GM19035 (cell line): ENCODE measurements at regions not wholly inside any gene's neighbourhood (a gene's known extent, or its start where the extent isn't known, plus 50 kb on each side); places are given as distances from the start of the nearest gene placed in this dataset.
"Not testable (repeated sequence)": the region's sequence is repeated elsewhere in the genome, so short reads cannot be mapped to it uniquely, and the experiment has no call there.

Source experiments
- ATAC-seq: cut with Tn5 transposase; IDR thresholded peaks from one replicate; pipeline ENCODE4 v1.9.1; 2021; ENCODE audit not compliant: unreplicated experiment

- no peak for ATAC-seq
These were observed 156.0 kb downstream of the GLUL start for GRCh38 chr1:182235604-182235951.

DNA sequence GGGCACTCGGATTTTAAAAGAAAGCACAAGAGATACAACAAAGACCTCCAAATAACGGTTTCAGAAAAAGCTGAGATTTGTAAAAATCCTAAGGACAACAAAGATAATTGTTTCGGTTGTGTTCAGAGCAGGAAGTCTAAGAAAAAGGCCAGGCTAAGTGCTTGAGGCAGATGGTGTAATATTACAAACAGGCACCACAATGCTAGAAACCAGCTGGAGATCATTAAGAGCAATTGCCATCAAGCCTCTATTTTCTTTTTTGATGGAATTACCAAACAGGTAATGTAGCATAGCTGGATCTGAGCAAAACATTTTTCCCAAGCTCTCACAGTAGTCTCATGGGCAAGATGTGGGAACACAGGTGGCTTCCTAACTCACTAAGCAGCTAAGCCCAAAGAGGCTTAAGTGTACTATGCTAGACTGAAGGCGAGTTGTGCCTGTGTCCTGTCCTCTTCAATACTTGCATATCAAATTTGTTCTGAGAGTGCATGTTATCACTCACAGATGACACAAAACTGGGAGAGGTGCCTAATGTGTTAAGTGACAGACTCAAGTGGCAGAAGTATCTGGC is 161.6 kb downstream of the GLUL start:
- ATAC-seq = no peak

GRCh38 chr1:182229451-182229850 is 162.1 kb downstream of the GLUL start:
- no peak for ATAC-seq

- no peak for ATAC-seq
These were observed 163.6 kb downstream of the GLUL start for GRCh38 chr1:182227864-182228547.

DNA sequence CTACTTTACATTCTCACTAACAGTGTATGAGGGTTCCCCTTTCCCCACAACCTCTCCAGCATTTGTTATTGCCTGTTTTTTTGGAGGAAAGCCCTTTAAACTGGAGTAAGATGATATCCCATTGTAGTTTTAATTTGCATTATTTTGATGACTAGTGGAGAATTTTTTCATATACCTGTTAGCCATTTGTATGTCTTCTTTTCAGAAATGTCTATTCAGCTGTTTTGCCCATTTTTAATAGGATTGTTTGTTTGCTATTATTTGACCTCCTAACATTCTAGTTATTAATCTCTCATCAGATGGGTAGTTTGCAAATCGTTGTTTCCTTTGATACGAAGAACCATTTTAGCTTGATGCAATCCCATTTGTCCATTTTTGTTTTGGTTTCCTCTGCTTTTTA is 165.0 kb downstream of the GLUL start:
- no peak for ATAC-seq

DNA sequence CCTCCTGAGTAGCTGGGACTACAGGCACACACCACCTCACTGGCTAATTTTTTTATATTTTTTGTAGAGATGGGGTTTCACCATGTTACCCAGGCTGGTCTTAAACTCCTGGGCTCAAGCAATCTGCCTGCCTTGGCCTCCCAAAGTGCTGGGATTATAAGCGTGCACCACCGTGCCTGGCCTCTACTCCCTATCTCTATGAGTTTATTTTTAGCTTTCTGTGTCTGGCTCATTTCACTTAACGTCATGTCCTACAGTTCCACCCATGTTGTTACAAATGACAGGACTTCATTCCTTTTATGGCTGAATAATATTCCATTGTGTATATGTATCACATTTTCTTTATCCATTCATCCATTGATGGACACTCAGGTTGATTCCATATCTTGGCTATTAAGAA is 164.2 kb upstream of the ZNF648 start:
- not testable (repeated sequence) for ATAC-seq

- ATAC-seq = not testable (repeated sequence)
These were observed 160.5 kb upstream of the ZNF648 start for GRCh38 chr1:182221990-182222389.

GRCh38 chr1:182221367-182221766 is 159.9 kb upstream of the ZNF648 start:
- ATAC-seq = not testable (repeated sequence)

- no peak for ATAC-seq
These were observed 156.5 kb upstream of the ZNF648 start for GRCh38 chr1:182217967-182218366.

GRCh38 chr1:182217071-182217470 is 155.6 kb upstream of the ZNF648 start:
- no peak for ATAC-seq

DNA sequence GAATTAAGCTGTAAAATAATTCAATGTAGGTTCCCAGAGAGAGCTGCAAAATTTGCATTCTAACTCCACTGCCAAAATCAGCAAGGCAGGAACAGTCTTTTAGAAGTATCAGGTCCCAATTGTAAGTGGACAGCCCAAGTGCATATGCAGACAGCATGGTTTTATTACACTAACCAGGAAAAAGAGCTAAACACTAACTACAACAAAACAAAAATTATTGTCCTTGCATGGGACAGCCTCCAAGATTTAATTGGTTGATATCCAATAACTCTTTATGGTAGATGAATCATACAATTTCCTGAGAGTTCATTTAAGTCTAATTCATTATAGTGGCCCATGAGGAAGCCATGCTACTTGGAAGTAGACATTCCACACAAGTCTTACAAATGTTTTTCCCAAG is 154.3 kb upstream of the ZNF648 start:
- no peak for ATAC-seq

DNA sequence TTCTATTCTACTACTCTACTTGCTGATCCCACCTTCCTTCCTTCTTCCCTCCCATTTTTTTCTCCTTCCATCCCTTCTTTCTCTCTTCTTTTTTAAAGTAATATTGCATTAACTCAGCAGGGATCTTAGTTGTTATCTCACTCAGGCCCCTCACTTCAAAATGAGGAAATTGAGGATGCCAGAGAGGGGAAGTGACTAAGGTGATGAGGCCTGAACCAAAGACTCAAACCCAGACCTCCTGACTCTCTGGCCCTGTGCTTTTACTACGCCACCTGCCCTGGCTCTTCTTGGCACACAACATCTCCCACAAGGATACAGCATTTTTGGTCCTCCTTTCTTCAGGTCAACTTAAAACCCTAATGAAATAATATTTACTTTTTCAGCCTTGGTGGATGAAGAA is 151.7 kb upstream of the ZNF648 start:
- ATAC-seq = no peak

GRCh38 chr1:182211386-182211785 is 149.9 kb upstream of the ZNF648 start:
- ATAC-seq = no peak

GRCh38 chr1:182210417-182210816 is 148.9 kb upstream of the ZNF648 start:
- no peak for ATAC-seq

DNA sequence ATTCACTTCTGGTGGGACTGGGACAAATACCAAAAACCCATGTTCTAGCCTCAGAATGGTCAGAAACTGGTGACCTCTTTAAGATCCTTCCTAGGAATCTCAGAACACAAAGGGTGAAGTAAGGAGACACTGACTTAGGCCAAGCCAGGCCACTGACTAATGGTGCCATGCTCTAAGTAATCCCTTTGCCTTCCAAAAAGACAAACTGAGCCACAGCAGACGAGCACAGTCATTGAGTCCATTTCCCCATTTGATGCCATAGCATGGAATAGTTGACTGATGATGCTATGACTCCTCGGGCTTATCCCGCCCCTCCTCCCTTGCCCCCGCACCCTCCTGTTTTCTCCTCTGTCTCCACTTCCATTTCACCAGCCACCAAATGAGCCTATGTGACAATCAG is 145.8 kb upstream of the ZNF648 start:
- no peak for ATAC-seq

DNA sequence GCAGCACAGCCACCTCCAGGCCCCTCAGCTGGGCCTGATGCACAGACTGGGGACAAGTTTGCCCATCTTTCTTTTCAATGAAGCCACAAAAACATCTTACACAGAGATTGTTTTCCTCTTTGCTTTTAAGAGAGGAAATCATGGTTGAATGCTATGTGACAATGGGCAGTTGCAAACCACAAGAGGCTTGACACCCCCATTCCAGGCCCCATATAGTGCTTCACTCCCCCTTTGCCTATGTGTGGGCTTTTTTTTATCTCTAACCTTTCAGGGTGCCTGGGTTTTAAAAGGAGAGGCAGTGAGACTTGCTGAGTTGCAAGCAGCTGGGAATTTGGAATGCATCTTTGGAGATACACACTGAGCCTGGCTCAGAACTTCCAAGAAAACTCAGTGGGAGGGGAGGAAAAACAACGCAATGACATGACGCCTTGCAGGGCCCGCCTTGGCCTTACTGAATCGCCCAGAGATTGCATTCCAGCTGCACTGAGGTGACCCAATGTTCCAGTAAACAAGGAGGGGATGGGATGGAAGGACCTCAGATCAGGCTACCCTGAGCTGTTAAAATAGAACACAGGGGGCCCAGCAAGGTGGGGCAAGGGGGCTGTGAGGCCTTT is 145.2 kb upstream of the ZNF648 start:
- no peak for ATAC-seq

GRCh38 chr1:182205351-182206022 is 144.0 kb upstream of the ZNF648 start:
- ATAC-seq = no peak

DNA sequence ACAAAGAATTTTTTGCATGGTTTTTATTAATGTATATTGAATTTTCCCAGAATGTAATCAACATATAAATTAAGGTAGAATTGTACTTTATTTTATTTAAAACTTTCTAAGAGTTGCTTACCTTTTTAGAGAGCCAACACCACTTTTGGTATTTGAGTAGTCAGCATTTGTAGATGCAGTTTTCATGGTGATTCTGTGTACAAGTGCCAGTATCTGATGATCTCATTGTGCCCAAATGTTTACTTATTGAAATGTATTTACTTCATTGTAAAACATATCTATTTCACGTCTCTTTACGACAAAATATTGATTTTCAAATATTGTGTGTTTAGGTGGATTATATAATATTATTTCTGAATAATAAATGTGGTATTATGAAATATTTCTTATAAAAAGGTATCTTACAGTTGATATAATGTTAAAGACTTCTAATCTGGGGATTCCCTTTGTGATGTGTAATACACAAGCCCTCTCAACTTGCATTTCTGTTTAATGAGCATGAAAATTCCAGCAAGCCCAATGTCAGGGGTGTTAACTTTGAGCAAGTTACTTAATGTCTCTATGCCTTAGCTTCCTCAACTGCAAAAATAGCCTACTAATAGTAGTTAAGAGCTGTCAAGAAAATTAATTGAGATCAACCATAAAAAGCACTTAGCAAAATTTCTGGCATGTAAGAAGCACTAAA is 141.8 kb upstream of the ZNF648 start:
- ATAC-seq = no peak

- not testable (repeated sequence) for ATAC-seq
These were observed 140.0 kb upstream of the ZNF648 start for GRCh38 chr1:182201490-182201889.

DNA sequence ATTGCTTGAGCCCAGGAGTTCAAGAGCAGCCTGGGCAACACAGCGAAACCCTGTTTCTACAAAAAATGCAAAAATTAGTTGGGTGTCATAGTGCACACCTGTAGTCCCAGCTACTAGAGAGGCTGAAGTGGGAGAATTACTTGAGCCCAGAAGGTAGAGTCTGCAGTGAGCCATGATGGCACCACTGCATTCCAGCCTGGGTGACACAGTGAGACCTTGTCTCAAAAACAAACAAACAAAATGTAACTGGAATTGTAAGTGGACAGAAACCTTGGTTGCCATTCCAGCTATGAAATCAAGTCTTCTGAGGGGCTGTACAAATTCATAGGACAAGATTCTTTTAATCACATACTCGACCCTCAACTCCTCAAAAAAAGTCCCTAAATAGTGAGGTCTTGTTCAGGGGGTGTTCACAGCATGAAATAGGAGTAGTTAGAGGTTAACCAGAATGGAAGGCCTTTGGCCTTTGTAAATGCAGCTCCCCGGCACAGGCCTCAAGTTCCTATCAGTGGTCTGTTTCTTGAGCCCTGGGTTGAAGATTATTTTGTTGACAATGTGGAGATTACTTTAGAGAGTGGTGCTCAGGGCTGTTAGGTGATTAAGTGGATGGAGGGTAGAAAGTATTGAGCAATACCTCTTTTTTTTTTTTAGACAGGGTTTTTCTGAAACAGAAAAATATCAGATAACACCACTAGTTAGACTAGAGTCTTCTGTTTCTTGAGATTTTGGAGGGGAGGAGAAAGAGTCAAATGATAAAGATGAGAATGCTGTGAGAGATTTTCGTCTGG is 138.7 kb upstream of the ZNF648 start:
- ATAC-seq = no peak
